NCI-H345 (cell line): ENCODE measurements at regions not wholly inside any gene's neighbourhood (a gene's known extent, or its start where the extent isn't known, plus 50 kb on each side); places are given as distances from the start of the nearest gene placed in this dataset.

Source experiments
- DNase-seq: peaks from one replicate; lab custom pipeline; 2025; lab: John Stamatoyannopoulos, UW

GRCh38 chr6:170134471-170135440, 156.1 kb downstream of the DLL1 start:
- DNase-seq: no peak

GRCh38 chr6:170134031-170134470, 156.8 kb downstream of the DLL1 start:
- peak; percentile 57 for DNase-seq

GRCh38 chr6:170132561-170132991, 158.3 kb downstream of the DLL1 start:
- no peak for DNase-seq

- no peak for DNase-seq
Measured at GRCh38 chr6:170132011-170132521, 158.8 kb downstream of the DLL1 start.

- DNase-seq: no peak
Measured at GRCh38 chr6:170131351-170131750, 159.5 kb downstream of the DLL1 start.

GRCh38 chr6:170130771-170131241, 160.1 kb downstream of the DLL1 start:
- DNase-seq: no peak

GRCh38 chr6:170130201-170130621, 160.7 kb downstream of the DLL1 start:
- no peak for DNase-seq

GRCh38 chr6:170129691-170130171, 161.1 kb downstream of the DLL1 start:
- DNase-seq: peak; percentile 96

GRCh38 chr6:170128811-170129681, 161.8 kb downstream of the DLL1 start:
- DNase-seq: no peak

- no peak for DNase-seq
Measured at GRCh38 chr6:170128346-170128745, 162.5 kb downstream of the DLL1 start.

- no peak for DNase-seq
Measured at GRCh38 chr6:170127151-170127550, 163.7 kb downstream of the DLL1 start.

GRCh38 chr6:170125456-170126300, 165.2 kb downstream of the DLL1 start:
- DNase-seq: no peak

GRCh38 chr6:170124836-170125235, 166.0 kb downstream of the DLL1 start:
- no peak for DNase-seq

- DNase-seq: no peak
Measured at GRCh38 chr6:170124150-170124549, 166.7 kb downstream of the DLL1 start.

GRCh38 chr6:170122651-170123050, 168.2 kb downstream of the DLL1 start:
- no peak for DNase-seq

GRCh38 chr6:170117111-170117972, 173.5 kb downstream of the DLL1 start:
- no peak for DNase-seq

GRCh38 chr6:170116636-170117035, 174.2 kb downstream of the DLL1 start:
- DNase-seq: no peak

GRCh38 chr6:170114956-170115855, 175.7 kb downstream of the DLL1 start:
- peak; percentile 15 for DNase-seq
